Activated naive CD4-positive, alpha-beta T cell treated with Interleukin-2 at 50 U/mL for 16 hours (primary cell): ENCODE measurements at regions not wholly inside any gene's neighbourhood (a gene's known extent, or its start where the extent isn't known, plus 50 kb on each side); places are given as distances from the start of the nearest gene placed in this dataset.
"Not testable (repeated sequence)": the region's sequence is repeated elsewhere in the genome, so short reads cannot be mapped to it uniquely, and the experiment has no call there.

ENCODE experiments used
- DNase-seq: peaks from one replicate; pipeline ENCODE4 v3.0.0-alpha.2; 2020

DNA sequence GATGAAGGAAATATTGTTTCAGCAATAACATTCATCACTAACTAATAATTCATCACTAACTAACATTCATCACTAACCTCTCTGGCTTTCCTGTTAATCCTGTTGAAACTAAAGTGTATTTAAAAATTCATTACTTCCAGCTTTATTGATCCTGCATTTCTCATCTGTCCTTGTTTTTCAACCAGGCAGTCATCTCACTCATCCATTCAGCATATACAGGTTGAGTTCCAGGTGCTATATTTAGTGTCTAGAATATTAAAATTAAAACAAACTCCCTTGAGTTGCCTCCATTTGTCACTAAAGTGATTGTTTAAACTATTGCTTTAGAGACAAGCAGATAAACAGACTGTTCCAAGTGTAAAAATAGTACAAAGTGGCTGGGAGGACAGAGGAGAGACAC lies 58.1 kb downstream of the ATXN7L3B start:
- DNase-seq: no peak

DNA sequence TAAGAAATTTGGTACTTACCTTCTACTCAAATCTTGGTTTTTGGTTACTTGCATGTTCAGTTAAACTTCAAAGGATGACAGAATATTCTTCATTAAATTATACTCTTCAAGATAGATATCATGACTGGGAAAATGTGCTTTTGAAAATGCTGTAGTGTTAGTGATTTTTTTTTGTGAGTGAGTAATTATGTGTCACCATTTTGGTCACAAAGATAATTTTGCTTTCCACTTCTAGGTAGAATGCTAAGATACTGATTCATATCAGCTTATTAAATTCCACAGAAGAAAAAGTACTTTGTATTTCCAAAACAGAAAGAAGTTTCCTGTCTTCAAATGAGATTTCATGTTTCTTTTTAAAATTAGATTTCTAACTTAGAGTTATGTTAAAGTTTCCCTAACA lies 61.2 kb downstream of the ATXN7L3B start:
- no peak for DNase-seq

DNA sequence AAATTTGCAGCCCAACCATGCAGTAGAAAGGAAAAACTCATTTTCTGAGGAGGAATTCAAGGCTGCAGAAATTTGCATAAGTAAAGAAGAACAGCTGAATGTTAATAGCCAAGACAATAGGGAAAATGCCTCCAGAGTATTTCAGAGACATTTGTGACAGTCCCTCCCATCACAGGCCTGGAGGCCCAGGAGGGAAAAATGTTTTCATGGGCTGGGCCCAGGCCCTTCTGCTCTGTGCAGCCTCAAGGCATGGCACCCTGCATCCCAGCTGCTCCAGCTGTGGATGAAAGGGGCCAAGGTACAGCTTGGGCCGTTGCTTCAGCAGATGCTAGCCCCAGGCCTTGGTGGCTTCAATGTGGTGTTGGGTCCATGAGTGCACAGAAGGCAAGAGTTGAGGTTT lies 62.3 kb downstream of the ATXN7L3B start:
- DNase-seq: no peak

DNA sequence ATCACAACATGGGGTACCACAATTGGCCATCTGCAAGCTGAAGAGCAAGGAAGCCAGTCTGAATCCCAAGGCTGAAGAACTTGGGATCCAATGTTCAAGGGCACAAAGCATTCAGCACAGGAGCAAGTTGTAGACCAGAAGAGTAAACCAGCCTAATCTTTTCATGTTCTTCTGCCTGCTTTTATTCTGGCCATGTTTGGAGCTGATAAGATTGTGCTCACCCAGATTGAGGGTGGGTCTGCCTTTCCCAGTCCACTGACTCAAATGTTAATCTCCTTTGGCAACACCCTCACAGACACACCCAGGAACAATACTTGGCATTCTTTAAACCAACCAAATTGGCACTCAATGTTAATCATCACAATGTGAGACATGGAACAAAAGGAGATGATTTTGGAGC lies 63.2 kb downstream of the ATXN7L3B start:
- not testable (repeated sequence) for DNase-seq

DNA sequence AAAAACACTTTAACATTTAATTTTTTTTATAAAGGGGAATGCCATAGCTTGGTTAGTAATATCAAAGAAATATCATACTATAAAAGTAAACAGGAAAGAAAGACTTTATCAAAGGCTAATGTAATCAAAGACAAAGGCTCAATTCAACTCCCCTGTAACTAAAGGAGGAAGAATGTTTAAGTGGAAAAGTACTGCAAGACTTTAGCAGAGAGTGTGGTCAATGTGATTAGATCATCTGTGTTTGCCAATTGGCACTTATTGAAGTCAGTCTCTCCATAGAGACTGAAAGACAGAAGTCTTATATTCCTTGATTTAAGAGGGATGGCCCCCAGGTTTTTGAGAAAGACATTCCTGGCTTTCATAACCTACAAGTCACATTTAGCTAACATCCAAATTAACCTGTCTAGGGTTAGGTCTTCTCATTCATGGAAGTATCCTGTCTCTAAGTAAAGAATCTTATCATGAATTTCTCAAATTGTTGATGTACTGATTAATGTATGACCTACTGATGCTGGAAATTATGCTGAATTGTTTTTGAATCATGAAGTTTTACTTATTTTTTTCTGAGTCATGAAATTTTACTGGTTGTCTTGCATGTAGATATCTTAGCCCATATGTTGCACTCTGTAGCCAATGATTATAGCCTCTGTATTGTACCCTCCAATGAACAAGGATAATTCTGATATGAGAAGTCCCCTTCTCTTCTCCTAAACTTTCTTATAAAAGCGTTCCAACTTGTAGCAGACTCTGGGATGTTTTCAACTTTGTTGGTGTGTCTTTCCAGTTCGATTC lies 65.4 kb downstream of the ATXN7L3B start:
- DNase-seq: no peak

DNA sequence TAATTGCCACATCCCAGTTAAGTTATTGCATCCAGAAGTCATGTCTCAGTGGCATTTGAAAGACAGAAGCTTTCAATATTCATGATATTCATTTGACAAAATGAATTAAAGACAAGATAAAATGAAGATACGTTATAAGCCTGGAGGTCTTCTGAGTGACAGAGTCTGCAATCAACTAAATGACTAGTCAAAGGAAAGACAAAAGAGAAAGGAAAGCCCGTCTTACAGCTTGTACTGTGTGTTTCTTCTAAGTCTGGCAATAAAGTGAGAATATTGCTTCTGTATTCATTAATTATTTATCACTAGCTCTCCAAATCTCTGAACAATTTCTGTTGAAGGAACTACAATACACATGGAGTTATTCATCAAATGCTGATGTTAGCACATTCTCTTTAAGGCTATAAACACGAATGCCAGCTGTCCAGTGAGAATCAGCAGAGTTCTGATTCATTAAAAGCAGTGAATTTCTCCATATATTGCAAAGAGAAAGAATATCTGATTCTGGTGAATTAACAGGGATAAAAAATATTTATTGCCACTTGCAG lies 70.7 kb downstream of the ATXN7L3B start:
- no peak for DNase-seq

DNA sequence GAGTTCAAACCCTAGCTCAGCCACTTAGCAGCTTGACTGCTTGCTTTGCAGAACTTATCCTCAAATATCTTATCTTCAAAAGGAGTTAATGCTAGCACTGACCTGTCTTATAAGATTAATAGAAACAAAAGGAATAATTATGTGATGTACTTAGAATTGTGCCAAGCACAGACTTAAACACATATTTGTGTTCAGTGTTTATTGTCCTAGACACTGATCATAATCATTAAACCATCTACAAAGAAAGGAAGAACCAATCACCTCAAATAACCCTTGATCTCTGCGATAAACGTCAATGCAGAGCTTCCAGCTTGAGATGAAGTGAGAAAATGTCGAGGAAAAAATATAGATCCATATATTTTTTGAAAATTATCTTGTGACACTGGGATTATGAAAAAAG lies 73.1 kb downstream of the ATXN7L3B start:
- DNase-seq: no peak

DNA sequence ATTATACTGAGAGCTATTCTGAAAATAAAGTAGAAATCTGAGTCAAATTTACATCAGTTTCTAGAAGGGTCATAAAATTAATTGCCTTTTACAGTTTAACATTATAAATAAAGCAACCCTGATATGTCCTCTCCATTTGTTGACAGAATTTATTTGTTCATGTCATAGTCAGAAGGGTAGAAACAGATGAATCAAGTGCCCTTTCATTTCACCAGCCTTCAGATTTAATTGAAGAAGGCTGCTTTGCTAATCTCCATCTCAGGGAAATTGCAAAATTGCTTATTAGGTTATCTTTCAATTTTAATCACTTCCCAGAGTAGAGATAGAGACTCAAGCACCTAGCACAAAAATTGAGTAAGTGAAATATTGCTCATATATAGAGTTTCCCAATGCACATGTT lies 76.8 kb downstream of the ATXN7L3B start:
- DNase-seq: no peak

DNA sequence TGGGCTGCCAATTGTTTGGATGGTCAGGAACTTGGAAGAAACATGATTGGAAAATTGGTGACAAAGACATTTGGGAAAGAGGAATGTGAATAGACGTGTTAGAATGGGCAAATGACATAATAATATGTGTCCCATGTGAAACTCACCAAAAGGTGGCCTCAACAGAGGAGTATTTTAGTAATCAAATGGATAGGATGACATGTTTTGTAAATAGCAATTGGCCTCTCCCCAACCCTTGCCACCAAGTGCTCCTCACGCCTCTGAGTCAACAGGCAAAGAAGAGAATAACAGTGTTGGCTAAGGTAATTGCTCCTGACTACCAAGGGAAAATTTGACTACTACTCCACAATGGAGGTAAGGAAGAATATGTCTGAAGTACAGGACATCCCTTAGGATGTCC lies 81.4 kb downstream of the ATXN7L3B start:
- no peak for DNase-seq

DNA sequence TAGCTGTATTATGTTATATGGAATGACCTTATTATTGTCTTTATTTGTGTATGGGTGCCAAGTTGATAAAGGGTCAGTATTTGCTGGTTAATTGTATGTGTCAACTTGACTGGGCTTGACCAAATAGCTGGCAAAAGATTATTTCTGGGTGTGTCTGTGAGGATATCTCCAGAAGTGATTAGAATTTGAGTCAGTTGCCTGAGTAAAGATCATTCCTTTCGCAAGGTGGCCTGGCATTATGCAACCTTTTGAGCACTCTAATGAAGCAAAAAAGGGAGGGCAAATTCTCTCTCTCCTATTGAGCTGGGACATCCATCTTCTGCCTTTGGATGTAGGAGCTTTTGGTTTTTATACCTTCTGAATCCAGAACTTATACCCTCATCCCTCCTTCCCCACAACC lies 82.2 kb downstream of the ATXN7L3B start:
- no peak for DNase-seq

DNA sequence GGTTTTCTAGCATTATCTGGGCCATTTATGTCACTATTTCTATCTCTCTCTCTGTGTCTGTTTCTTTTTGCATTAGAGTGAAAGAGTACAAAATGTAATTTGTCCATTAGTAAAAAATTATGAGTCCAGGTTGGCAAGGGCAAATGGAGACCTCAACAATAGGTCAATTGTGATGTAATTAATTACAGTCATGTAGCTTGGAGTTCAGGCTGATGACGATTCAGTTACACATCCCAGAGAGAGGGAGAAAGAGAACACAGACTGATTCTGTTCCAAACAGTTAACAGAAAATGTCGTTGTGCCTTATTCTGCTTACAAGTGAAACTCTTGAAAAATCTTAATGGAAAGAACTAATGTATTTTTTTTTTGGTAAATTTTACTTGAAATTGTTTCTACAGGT lies 83.3 kb downstream of the ATXN7L3B start:
- no peak for DNase-seq

DNA sequence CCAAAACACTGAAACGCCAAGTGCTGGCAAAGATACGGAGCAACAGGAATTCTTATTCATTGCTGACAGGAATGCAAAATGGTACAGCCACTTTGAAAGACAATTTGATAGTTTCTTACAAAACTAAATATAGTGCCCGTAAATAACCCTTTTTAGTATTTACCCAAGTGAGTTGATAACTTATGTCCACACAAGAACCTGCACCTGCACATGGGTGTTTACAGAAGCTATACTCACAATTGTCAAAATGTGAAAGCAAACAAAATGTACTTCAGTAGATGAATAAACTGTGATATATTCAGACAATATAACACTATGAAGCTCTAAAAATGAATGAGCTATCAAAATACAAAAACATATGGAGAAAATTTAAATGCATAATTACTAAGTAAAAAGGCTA lies 86.6 kb downstream of the ATXN7L3B start:
- no peak for DNase-seq

DNA sequence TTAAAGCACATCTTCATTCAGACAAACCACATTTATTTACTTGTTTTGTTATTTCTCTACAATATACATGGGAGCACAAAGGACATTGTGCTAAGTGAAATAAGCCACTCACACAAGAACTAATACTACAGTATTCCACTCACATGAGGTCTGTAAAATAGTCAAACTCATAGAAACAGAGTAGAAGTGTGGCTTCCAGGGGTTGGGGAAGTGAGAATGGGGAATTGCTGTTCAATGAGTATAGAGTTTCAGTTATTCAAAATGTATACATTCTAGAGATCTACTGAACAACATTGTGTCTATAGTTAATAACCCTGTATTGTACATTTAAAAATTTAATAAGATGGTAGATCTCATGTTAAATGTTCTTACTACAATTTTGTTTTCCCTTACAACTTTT lies 88.8 kb downstream of the ATXN7L3B start:
- no peak for DNase-seq

DNA sequence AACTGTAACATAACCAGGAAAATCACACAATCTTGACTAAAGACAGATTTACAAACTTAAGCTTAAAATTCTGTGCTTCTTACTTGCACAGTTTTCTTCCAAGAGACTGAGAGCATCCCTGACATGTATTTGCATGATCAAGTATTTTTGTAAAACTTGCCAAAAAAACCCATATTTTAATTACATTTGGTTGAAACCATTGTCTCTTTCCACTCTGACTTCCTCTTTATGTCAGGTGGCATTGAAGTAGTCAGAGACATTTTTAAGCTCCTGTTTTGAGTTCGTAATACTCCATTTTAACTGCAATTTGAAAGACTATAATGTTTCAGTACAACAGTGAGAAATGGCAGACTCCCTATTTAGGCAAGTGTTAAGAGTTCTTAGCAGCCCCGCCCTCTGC lies 103.6 kb downstream of the ATXN7L3B start:
- DNase-seq: no peak

DNA sequence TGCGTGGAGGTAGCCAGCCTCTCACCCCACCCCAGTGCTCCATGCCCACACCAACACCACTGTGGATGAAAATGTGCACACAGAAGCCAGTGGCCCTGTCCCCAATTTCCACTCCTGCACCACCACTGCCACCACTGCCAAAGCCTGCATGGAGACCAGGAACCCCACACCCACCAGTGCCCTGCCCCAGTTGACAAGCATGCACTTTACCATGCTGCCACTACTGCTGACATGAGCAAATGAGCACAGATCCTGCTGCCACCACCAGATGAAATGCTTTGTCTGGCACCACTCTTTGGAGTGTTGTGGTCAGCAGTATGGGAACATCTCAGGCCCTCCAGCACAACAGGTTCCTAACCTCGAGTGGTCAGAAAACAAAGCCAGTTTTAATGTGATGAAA lies 104.1 kb downstream of the ATXN7L3B start:
- no peak for DNase-seq

DNA sequence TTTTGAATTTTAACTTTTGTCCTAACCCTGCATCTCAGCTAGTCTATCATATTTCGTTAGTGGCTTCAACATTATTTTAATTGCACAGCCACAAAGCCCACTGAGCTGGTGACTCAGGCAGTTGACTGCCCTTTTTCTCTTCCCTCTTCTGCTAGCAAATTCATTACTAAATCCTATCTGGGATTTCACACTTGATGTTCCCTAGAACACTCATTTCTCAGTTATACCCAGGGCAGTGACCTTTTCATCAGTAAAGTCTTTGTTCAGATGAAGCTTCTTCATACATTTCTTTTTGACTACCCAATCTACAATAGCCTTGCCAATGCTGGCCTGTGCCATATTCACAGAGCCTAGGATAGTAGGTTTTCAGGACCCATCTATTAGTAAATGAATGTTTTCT lies 107.0 kb downstream of the ATXN7L3B start:
- DNase-seq: no peak

DNA sequence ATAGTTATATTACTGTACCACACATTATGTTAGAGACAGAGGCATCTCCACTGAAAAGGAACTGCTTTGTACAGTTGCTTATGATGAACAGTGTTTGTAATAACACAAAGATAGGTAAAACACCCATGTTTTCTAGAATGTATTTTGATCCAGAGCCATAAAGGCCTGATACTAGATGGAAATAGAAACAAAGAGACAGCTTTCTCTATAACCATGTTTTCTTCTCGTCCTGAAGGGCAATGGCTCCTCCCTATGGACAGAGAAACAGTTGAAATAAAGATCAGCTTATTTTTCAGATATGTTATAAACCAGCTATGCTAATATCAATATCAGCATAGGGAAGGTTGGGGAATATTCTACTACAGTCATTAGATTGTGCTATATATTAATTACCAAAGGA lies 109.2 kb downstream of the ATXN7L3B start:
- DNase-seq: no peak

DNA sequence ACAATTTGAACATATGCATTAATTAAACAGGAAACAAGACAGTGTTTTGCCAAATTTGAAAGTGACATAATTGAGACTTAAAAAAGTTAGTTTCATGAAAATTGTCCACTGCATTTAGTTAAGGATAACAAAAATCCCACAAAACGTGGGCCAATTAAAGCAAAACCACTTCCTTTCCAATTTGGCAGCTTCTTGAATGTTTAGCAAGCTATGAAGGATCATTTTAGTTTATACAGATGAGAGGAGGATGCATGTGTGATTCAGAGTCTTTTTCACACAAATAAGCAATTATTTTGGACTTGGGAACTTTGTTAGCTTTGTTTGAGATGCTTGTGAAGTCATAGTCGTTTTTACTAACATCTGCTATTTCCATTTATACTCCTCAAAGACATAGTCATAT lies 109.6 kb downstream of the ATXN7L3B start:
- DNase-seq: no peak

DNA sequence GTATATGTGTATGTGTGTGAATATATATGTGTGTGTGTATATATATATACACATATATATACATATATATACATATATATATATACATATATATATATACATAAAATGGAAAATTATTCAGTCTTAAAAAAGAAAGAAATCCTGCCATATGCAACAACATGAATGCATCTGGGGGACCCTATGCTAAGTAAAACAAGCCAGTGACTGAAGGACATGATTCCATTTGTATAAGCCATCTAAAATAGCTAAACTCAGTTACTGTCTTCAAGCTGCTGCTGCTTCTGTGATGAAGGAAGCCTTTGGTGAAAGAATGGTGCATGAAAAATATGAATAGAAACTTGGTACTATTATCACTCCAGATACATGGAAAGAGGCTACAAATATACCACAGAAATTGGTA lies 118.6 kb downstream of the ATXN7L3B start:
- DNase-seq: no peak

DNA sequence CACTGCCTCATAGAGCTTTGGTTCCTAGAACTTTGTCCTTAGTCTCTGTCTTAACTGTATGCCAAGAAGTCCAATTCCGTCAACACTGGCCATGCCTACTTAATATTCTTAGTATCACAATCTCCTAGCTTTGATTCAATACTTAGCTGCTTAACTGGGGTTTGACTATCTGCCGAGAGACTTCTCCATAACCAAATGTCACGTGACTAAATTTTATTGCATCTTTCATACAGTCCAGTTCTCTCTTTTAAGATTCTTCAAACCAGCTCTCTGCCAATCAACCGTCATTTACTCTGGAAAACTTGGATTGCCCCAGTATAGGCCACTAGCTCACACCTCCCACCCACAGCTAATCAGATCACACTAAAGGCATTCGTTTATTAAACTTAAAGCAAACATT lies 122.8 kb downstream of the ATXN7L3B start:
- no peak for DNase-seq

DNA sequence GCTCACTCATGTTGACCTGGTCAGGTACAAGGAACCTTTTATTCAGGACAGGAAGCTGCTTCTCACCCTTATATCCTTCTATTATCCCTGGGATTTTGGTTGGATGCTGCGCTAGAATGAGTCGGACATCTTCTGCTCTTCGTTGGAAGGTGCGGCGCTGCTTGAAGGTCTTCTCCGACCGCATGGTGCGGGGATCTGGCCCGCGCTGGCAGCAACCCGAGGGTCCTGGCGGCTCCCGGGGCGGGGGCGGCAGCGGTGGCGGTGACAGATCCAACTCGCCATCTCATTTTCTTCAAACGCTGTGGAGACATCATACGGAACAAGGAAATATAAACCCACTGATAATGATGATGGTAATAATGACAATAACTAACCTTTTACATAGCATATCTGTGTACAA lies 126.3 kb downstream of the ATXN7L3B start:
- DNase-seq: no peak

DNA sequence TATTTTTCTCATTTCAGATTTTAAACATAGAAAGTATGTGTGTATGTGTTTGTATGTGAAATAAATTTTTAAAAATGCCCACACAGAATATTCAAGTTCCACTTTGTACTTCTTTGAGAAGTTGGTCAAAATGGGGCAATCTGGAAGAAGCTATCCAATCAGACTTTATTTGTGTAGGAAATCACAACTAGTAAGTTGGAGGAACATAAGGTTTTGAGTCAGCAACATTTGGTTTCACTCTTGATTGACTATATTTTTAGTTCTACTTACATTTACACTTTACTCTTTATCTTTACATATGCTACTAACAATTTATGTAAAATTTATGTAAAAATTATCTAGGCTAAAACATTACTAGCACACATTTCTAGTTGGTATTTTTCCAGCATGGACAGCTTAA lies 128.1 kb downstream of the ATXN7L3B start:
- no peak for DNase-seq

DNA sequence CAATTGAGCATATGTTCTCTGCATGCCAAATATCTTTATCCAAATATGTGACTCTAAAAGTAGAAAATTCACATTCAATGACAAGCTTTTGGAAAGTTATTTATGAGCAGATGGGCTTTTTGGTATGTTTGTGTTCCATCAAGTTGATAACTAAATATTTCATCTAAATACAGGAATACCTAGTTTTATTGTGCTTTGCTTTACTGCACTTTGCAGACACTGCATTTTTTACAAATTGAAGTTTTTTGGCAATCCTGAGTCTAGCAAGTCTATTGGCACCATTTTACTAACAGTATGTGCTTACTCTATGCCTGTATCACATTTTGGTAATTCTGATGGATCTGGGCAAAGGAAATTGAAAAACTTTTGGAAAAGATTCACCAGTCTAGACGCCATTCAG lies 133.8 kb downstream of the ATXN7L3B start:
- DNase-seq: no peak

DNA sequence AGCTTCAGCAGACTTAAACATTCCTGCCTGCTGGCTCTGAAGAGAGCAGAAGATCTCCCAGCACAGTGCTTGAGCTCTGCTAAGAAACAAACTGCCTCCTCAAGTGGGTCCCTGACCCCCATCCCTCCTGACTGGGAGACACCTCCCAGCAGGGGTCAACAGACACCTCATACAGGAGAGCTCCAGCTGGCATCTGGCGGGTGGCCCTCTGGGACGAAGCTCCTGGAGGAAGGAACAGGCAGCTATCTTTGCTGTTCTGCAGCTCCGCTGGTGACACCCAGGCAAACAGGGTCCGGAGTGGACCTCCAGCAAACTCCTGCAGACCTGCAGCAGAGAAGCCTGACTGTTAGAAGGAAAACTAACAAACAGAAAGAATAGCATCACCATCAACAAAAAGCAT lies 139.3 kb downstream of the ATXN7L3B start:
- not testable (repeated sequence) for DNase-seq

DNA sequence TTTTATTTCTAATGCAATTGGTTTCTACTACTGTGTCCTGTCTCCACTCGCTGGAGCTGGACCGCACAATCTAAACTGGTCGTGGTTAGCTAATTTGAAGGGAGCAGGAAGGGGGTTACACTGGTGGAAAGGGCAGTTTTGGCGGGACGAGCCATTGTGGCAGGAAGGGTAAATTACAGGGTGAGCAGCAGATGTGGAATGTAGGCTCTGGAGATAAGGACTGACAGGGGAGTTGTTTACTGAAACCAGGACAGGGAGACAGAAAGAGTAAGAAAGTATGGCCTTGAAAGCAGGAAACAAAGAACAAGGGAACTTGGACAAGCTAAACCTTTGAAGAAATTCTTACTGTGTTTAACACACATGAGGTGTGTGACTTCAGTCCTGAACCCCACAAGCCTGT lies 147.8 kb downstream of the ATXN7L3B start:
- DNase-seq: no peak
